MCF 10A (cell line): ENCODE measurements at regions not wholly inside any gene's neighbourhood (a gene's known extent, or its start where the extent isn't known, plus 50 kb on each side); places are given as distances from the start of the nearest gene placed in this dataset.

Experiments used
- BruUV-seq: library from RNA; stranded (reverse); fragments of 400-500 nt; replicated peaks from 2 replicates; lab custom pipeline; 2021; lab: Mats Ljungman, UMichigan
- CTCF ChIA-PET: fragments of 300-600 bp; sonication (Branson Sonifier 250); formaldehyde crosslinking; extraction: SDS; loops from one replicate; lab custom pipeline; 2021; ENCODE audit warnings: antibody characterized with exemption, inconsistent platforms; lab: Yijun Ruan, JAX
- POLR2A ChIA-PET: fragments of 300-600, 350-650 bp; sonication (Branson Sonifier 250); formaldehyde crosslinking; extraction: SDS; loops from one replicate; lab custom pipeline; 2020; ENCODE audit warnings: antibody characterized with exemption, inconsistent platforms; lab: Yijun Ruan, JAX
- DNase-seq: peaks from one replicate; pipeline ENCODE4 v3.0.0-alpha.2; 2018; ENCODE audit not compliant: unreplicated experiment
- H3K27ac Mint-ChIP-seq: one replicate; pipeline ENCODE4 v1.8.0; 2022; ENCODE audit warnings: mild to moderate bottlenecking, low read depth, mixed read lengths; ENCODE audit not compliant: unreplicated experiment
- H3K27me3 Mint-ChIP-seq: one replicate; pipeline ENCODE4 v1.8.0; 2022; ENCODE audit warnings: mixed read lengths; ENCODE audit not compliant: insufficient read depth, unreplicated experiment
- H3K36me3 Mint-ChIP-seq: one replicate; pipeline ENCODE4 v1.8.0; 2022; ENCODE audit warnings: mild to moderate bottlenecking, moderate library complexity, mixed read lengths; ENCODE audit not compliant: insufficient read depth, unreplicated experiment
- H3K4me1 Mint-ChIP-seq: one replicate; pipeline ENCODE4 v1.8.0; 2022; ENCODE audit warnings: mixed read lengths; ENCODE audit not compliant: insufficient read depth, unreplicated experiment
- H3K4me3 Mint-ChIP-seq: one replicate; pipeline ENCODE4 v1.8.0; 2022; ENCODE audit warnings: mild to moderate bottlenecking, moderate library complexity, mixed read lengths; ENCODE audit not compliant: unreplicated experiment
- H3K9me3 Mint-ChIP-seq: one replicate; pipeline ENCODE4 v1.8.0; 2022; ENCODE audit warnings: mixed read lengths; ENCODE audit not compliant: unreplicated experiment
- CTCF ChIP-seq: fragments of 200-600 bp; IDR thresholded peaks from one replicate; pipeline ENCODE4 v1.8.0; 2022; ENCODE audit warnings: antibody characterized with exemption, mild to moderate bottlenecking; ENCODE audit not compliant: unreplicated experiment
- intact Hi-C: fragments of 100-400 bp; cut with micrococcal nuclease; formaldehyde crosslinking; loops from 2 replicates; pipeline ENCODE4 v1.14.1; 2022

GRCh38 chr6:92887871-92888270 lies 531.5 kb downstream of the EPHA7 start:
- H3K27ac Mint-ChIP-seq: no peak overlapping the region
- H3K9me3 Mint-ChIP-seq: peaks cover 6% of the 10 kb centered on the region
- CTCF ChIA-PET: no interaction called here
- H3K4me1 Mint-ChIP-seq: no peaks in the 10 kb centered on the region
- H3K27me3 Mint-ChIP-seq: no peaks in the 10 kb centered on the region
- intact Hi-C loops: no loop called here
- no peak for DNase-seq
- H3K36me3 Mint-ChIP-seq: no peaks in the 10 kb centered on the region
- BruUV-seq: no TSS peak
- POLR2A ChIA-PET: no interaction called here
- no peak for TF ChIP-seq CTCF
- no peak overlapping the region for H3K4me3 Mint-ChIP-seq

- Mint-ChIP-seq H3K27ac (no peak overlapping the region), H3K27me3 (no peaks in the 10 kb centered on the region), H3K4me1 (no peaks in the 10 kb centered on the region), H3K36me3 (no peaks in the 10 kb centered on the region), H3K9me3 (peaks cover 42% of the 10 kb centered on the region), H3K4me3 (no peak overlapping the region)
- no TSS peak for BruUV-seq
- TF ChIP-seq CTCF: no peak
- DNase-seq: no peak
- ChIA-PET CTCF (no interaction called here), POLR2A (no interaction called here)
- intact Hi-C loops: no loop called here
These were observed 539.8 kb downstream of the EPHA7 start for GRCh38 chr6:92879526-92879925.

- Mint-ChIP-seq H3K27me3 (no peaks in the 10 kb centered on the region), H3K4me3 (no peak overlapping the region), H3K4me1 (no peaks in the 10 kb centered on the region), H3K9me3 (peaks cover under 1% of the 10 kb centered on the region), H3K36me3 (no peaks in the 10 kb centered on the region), H3K27ac (no peak overlapping the region)
- no peak for TF ChIP-seq CTCF
- intact Hi-C loops: no loop called here
- BruUV-seq: no TSS peak
- ChIA-PET POLR2A (no interaction called here), CTCF (interaction anchor here (1.3 kb wide), 1 partner anchor 15 kb away, joined by 4 read pairs; no protein-coding TSS in a partner anchor)
- DNase-seq: no peak
These were observed 554.3 kb downstream of the EPHA7 start for GRCh38 chr6:92864966-92865555.

- intact Hi-C loops: no loop called here
- H3K36me3 Mint-ChIP-seq: no peaks in the 10 kb centered on the region
- BruUV-seq: no TSS peak
- no peaks in the 10 kb centered on the region for H3K27me3 Mint-ChIP-seq
- TF ChIP-seq CTCF: no peak
- H3K4me3 Mint-ChIP-seq: no peak overlapping the region
- no peaks in the 10 kb centered on the region for H3K4me1 Mint-ChIP-seq
- no peak overlapping the region for H3K27ac Mint-ChIP-seq
- DNase-seq: no peak
- ChIA-PET POLR2A (no interaction called here), CTCF (interaction anchor here (0.9 kb wide), 1 partner anchor 15 kb away, joined by 4 read pairs; no protein-coding TSS in a partner anchor)
- peaks cover 8% of the 10 kb centered on the region for H3K9me3 Mint-ChIP-seq
These were observed 569.7 kb downstream of the EPHA7 start for GRCh38 chr6:92849636-92850035.
